Keratinocyte (primary cell): ENCODE measurements at regions not wholly inside any gene's neighbourhood (a gene's known extent, or its start where the extent isn't known, plus 50 kb on each side); places are given as distances from the start of the nearest gene placed in this dataset.

Source experiments
- DNase-seq: peaks from one replicate; pipeline ENCODE4 v3.0.0-alpha.2; 2011; ENCODE audit warnings: low read depth, missing footprints, low spot score
- FAIRE-seq: peaks from 2 replicates; lab custom pipeline; 2011; peaks lifted over from hg19 to GRCh38; lab: Jason Lieb, UNC
- H2AFZ ChIP-seq: 2 replicates; pipeline ENCODE4 v1.6.0; 2012; ENCODE audit warnings: low read length, control low read depth, inconsistent platforms; ENCODE audit not compliant: control insufficient read depth
- H3K27ac ChIP-seq: 2 replicates; pipeline ENCODE4 v1.5.1; 2011; ENCODE audit warnings: low read length; ENCODE audit not compliant: control insufficient read depth, insufficient read depth
- H3K27me3 ChIP-seq: 3 replicates; pipeline ENCODE4 v1.6.0; 2011; ENCODE audit warnings: low read length; ENCODE audit not compliant: control insufficient read depth, insufficient read depth; ENCODE audit errors: extremely low read depth
- H3K36me3 ChIP-seq, 2 experiments: 2 replicates in 1 of 2; 3 replicates in 1 of 2; pipeline ENCODE4 v1.5.1; 2011; ENCODE audit warnings: low read length in 2 of 2, mild to moderate bottlenecking in 1 of 2; ENCODE audit not compliant: control insufficient read depth in 2 of 2, insufficient read depth in 2 of 2; ENCODE audit errors: extremely low read depth in 1 of 2
- H3K4me1 ChIP-seq: 3 replicates; pipeline ENCODE4 v1.5.1; 2011; ENCODE audit warnings: low read length; ENCODE audit not compliant: control insufficient read depth, insufficient read depth; ENCODE audit errors: extremely low read depth
- H3K4me2 ChIP-seq: 3 replicates; pipeline ENCODE4 v1.6.0; 2011; ENCODE audit warnings: low read depth, low read length; ENCODE audit not compliant: control insufficient read depth, insufficient read depth; ENCODE audit errors: extremely low read depth
- H3K4me3 ChIP-seq, 3 experiments: fragments of 200-600 bp in 1 of 3; sonication (generic) in 1 of 3; 2 replicates in 2 of 3; 3 replicates in 1 of 3; pipeline ENCODE4 v1.5.1; 2011 to 2016; ENCODE audit warnings: low read length in 3 of 3, mild to moderate bottlenecking in 3 of 3, control low read depth in 2 of 3, inconsistent platforms in 1 of 3, low read depth in 1 of 3, mixed read lengths in 1 of 3, mixed run types in 1 of 3, moderate library complexity in 1 of 3; ENCODE audit not compliant: control insufficient read depth in 2 of 3, insufficient read depth in 2 of 3; ENCODE audit errors: extremely low read depth in 1 of 3
- H3K79me2 ChIP-seq: 2 replicates; pipeline ENCODE4 v1.6.0; 2012; ENCODE audit warnings: low read length; ENCODE audit not compliant: control insufficient read depth, insufficient read depth
- H3K9ac ChIP-seq: 3 replicates; pipeline ENCODE4 v1.6.0; 2011; ENCODE audit warnings: low read length; ENCODE audit not compliant: control insufficient read depth, insufficient read depth; ENCODE audit errors: extremely low read depth
- H3K9me1 ChIP-seq: 3 replicates; pipeline ENCODE4 v1.6.0; 2011; ENCODE audit warnings: low read length; ENCODE audit not compliant: control insufficient read depth, insufficient read depth; ENCODE audit errors: extremely low read depth
- H3K9me3 ChIP-seq: 2 replicates; pipeline ENCODE4 v1.5.1; 2012; ENCODE audit warnings: low read depth, low read length; ENCODE audit not compliant: control insufficient read depth
- H4K20me1 ChIP-seq: 3 replicates; pipeline ENCODE4 v1.6.0; 2011; ENCODE audit warnings: low read length; ENCODE audit not compliant: control insufficient read depth, insufficient read depth; ENCODE audit errors: extremely low read depth
- EZH2 ChIP-seq: IDR thresholded peaks from one replicate; pipeline ENCODE4 v1.6.1; 2012; ENCODE audit warnings: inconsistent platforms, mild to moderate bottlenecking, low read length, moderate library complexity
- dilution Hi-C: fragments of 300-500 bp; cut with MboI; formaldehyde crosslinking; loops from one replicate; pipeline ENCODE4 v1.7.0; 2020; ENCODE audit warnings: low sequenced_read_pairs; ENCODE audit not compliant: extremely low pct_ligation_motif_present
- TF ChIP-seq, protein P1 (sequence below), 3 experiments: IDR thresholded peaks in 1 of 3; conservative IDR thresholded peaks in 1 of 3; optimal IDR thresholded peaks in 1 of 3; 2 replicates in 2 of 3; 3 replicates in 1 of 3; pipeline versions ENCODE3 to v1.5.1; 2011; ENCODE audit warnings: low read length in 3 of 3, mild to moderate bottlenecking in 3 of 3, moderate library complexity in 2 of 3, control low read depth in 1 of 3, inconsistent platforms in 1 of 3; ENCODE audit not compliant: insufficient read depth in 2 of 3; ENCODE audit errors: extremely low read depth in 1 of 3

GRCh38 chr3:110938629-110939028 lies 133.0 kb upstream of the NECTIN3 start:
- Histone ChIP-seq H3K4me1 (no peaks in the 10 kb centered on the region), H3K4me3 (no peak overlapping the region), H3K27me3 (no peaks in the 10 kb centered on the region), H3K9me3 (no peaks in the 10 kb centered on the region), H2AFZ (no peak overlapping the region), H3K9me1 (no peaks in the 10 kb centered on the region), H4K20me1 (no peaks in the 10 kb centered on the region), H3K79me2 (no peaks in the 10 kb centered on the region), H3K36me3 (no peaks in the 10 kb centered on the region), H3K27ac (no peak overlapping the region), H3K4me2 (no peak overlapping the region), H3K9ac (no peak overlapping the region)
- no peak for DNase-seq
- FAIRE-seq = no peak
- TF ChIP-seq, protein P1, sequence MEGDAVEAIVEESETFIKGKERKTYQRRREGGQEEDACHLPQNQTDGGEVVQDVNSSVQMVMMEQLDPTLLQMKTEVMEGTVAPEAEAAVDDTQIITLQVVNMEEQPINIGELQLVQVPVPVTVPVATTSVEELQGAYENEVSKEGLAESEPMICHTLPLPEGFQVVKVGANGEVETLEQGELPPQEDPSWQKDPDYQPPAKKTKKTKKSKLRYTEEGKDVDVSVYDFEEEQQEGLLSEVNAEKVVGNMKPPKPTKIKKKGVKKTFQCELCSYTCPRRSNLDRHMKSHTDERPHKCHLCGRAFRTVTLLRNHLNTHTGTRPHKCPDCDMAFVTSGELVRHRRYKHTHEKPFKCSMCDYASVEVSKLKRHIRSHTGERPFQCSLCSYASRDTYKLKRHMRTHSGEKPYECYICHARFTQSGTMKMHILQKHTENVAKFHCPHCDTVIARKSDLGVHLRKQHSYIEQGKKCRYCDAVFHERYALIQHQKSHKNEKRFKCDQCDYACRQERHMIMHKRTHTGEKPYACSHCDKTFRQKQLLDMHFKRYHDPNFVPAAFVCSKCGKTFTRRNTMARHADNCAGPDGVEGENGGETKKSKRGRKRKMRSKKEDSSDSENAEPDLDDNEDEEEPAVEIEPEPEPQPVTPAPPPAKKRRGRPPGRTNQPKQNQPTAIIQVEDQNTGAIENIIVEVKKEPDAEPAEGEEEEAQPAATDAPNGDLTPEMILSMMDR (optimal IDR thresholded peaks at IDR 0.05 in 1 of 3, IDR thresholded peaks at IDR 0.05 in 1 of 3, conservative IDR thresholded peaks at IDR 0.05 in 1 of 3; ENCODE audit: extremely low read depth in 1 of 3, insufficient read depth in 2 of 3, low read length in 3 of 3) = no peak
- no peak for TF ChIP-seq EZH2
- dilution Hi-C loops = no loop called here

DNA sequence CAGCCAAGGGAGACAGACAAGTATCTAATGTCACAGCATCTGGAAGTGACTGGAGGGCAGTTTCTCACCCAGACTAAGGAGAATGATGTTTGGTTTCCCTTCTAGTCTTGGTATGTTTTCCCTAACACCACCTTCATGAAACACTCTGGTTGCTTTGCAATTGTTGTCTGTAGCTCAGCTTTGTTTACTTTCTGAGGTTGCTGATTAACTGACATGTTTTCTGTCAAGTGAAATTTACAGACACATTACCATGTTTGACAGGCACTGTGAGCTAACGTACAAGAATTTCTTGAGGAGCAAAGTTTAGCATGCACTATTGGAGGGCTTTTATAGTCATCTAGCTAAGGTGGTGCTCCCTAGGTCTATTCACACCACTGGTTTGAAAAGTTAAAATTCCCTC lies 131.6 kb upstream of the NECTIN3 start:
- H3K4me2 ChIP-seq = no peak overlapping the region
- TF ChIP-seq, protein P1 (optimal IDR thresholded peaks at IDR 0.05 in 1 of 3, IDR thresholded peaks at IDR 0.05 in 1 of 3, conservative IDR thresholded peaks at IDR 0.05 in 1 of 3; ENCODE audit: extremely low read depth in 1 of 3, insufficient read depth in 2 of 3, low read length in 3 of 3) = no peak
- TF ChIP-seq EZH2 = no peak
- H3K9me3 ChIP-seq = no peaks in the 10 kb centered on the region
- dilution Hi-C loops = no loop called here
- H3K36me3 ChIP-seq = no peaks in the 10 kb centered on the region
- no peaks in the 10 kb centered on the region for H3K4me1 ChIP-seq
- H3K27ac ChIP-seq = no peak overlapping the region
- no peak for FAIRE-seq
- H3K9me1 ChIP-seq = no peaks in the 10 kb centered on the region
- H3K27me3 ChIP-seq = no peaks in the 10 kb centered on the region
- DNase-seq = no peak
- no peaks in the 10 kb centered on the region for H4K20me1 ChIP-seq
- H3K79me2 ChIP-seq = no peaks in the 10 kb centered on the region
- H3K9ac ChIP-seq = no peak overlapping the region
- no peak overlapping the region for H2AFZ ChIP-seq
- H3K4me3 ChIP-seq = no peak overlapping the region
